ENCODE measurements at regions not wholly inside any gene's neighbourhood (a gene's known extent, or its start where the extent isn't known, plus 50 kb on each side); places are given as distances from the start of the nearest gene placed in this dataset.
"Not testable (repeated sequence)": the region's sequence is repeated elsewhere in the genome, so short reads cannot be mapped to it uniquely, and the experiment has no call there.

DNA sequence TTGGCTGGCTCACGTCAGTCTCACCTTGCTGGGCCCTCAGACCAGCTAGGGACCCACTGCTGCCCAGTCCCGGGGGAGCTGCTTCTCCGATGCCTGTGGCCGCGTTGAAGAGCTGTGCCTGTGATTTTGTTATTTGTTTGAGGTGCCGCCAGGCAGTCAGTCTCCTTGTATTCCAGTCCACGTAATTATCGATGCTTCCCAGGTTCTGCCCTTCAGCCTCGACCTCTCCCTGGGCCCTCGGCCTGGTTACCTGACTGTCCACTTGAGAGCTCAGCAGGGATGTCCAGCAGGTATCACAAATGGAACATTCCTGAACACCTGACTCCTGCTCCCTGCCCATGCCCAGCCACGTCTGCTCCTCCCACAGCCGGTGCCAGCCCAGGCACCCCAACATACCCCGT is 195.9 kb upstream of the HS6ST1 start:
- no peak for DNase-seq

DNA sequence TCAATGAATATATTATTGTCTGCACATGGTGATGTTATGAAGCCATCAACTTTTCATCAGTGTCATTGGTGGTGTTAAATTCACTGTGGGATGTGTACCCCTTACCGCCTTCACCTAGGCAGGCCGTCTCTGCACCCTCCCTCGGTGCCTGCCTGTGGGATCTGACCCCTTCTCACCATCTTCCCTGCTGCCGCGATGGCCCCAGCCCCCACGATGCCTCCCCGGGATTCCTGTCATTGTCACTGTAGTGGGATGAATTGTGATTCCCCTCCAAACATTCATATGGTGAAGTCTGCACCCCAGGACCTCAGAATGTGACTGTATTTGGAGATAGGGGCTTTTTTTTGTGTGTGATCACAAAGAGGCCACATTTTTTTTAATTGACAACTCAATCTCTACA is 198.3 kb upstream of the HS6ST1 start:
- no peak for DNase-seq

DNA sequence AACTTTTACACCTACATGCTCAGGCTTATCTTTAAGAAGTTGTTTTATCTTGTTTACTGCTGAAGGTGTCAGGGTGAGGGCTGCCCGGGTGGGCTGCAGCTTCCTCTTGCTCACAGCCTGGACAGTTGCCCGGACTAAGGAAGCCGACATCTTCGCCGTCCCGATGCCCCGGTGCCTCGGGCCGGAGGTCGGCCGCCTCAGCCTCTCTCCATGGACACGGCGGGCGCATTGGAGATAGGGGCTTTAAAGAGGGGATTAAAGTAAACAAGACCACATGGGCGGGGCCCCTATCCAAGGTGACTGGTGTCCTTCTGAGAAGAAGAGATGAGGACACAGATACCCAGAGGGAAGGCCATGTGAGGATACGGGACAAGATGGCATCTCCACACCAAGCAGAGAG is 200.4 kb upstream of the HS6ST1 start:
- not testable (repeated sequence) for DNase-seq

DNA sequence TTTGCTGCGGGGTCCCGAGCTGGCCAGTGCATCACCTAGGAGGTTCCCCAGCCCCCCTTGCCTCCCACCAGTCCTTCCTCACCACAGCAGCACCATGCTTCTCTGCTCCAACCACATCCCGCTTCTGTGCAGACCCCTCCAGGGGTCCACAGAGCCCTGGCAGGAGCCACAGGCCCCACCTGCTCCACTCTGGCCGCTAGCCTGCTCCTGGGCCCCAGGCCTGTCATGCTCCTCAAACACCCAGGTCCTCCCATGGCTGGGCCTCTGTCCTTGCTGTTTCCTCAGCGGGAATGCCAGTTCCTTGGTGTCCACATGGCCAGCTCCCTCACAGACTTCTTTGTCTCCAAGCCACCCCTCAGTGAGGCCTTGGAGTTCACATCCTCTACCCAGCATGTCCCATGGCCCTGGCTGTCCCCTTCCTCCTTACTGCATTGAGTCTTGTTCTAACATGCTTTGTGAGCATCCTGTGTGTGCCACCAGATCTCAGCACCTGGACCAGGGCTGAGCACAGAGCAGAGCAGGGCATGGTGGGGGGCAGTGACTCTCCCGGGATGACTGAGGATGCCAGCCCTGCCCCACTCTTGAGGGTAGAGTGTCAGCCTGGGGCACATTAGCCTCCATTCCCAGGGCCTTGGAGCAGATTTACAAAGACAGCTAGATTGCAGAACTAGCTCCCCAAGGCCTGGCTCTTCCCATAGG is 201.0 kb upstream of the HS6ST1 start:
- DNase-seq = no peak

DNA sequence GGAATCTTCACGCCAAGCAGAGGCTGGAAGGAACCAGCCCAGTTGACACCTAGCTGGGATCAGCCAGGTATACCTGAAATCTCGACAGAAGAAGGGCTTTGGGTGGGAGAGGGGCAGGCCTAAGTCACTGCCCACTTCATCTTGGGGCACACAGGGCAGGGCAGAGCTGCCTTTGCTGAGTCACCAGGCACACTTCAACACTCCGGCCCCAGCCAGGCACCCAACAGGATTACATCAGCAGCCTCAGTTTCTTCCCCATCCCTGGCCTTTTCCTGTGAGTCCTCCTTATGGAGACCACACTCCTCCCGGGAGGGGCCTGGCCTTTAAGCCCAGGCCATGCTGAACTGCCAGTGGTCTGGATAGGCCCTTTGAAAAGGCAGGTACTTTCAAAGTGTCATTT is 201.7 kb upstream of the HS6ST1 start:
- no peak for DNase-seq

DNA sequence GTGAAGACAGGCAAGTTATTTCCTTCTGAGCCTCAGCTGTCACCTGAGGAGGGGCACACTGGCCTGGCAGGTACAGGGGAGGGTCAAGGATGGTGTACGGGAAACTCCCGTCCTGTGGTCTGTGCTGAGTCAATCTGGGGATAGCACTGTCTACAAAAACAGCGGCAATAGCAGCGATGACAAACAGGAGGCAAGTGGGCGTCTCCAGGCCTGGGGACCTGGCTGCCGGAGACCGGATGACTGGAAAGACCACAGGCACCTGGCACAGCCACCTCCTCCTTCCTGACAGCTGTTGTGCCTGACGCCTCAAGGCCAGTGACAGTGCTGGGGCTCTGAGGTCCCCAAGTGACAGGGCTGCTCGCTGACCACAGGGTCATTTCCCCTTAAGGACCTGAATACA is 202.1 kb upstream of the HS6ST1 start:
- no peak for DNase-seq

DNA sequence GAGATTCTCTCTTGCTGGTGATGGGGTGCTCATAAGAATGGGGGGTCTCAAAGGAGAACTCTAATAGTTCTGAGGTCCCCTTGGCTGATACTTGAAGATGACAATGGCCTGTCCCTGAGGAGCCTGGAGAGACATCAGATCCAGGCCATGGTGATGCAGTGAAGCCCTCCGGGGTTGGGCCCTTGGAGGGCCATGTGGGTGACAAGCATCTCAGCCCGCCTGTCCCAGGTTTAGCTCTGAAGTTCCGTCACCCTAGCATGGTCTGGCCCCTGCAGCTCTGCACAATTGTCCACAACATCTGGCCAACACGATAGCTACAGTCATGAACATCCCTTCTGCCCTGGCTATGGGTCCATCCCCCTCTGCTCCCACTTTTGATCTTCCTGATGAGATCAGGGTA is 202.8 kb upstream of the HS6ST1 start:
- no peak for DNase-seq

DNA sequence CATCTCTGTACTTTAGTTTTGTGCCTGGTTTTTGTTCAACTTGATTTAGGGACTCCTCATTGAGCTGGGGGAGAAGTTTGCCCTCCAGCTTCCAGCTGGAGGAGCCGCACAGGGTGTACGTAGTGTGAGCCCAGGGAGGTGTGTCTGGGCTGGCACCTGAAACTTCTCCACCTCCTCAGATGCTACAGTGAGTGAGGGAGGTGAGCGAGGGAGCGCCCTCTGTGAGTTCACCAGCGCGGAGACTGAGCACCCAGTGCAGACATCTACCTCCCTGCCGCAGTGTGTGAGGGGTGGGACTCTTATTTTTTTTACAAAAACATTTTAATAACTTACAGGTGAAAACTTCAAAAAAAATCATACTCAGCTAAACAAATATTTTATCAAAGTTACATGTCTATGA is 204.2 kb upstream of the HS6ST1 start:
- no peak for DNase-seq

DNA sequence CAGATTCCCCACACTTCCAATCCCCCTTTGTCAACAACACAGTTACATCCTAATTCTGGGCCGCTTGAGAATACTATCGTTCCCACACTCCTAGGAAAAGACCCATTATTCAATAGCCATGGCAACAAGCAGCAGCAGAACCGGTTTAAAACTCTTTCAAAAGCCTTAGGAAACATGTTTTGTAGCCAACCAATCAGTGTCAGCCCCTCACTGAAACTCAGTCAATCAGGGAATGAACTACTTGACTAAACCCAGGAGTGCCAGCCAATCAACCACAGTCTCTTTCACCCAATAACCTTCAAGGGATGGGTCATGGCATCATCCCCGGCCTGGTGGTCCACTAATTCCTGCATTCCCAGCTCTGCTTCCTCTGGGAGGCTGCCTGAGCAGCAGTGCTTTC is 204.8 kb upstream of the HS6ST1 start:
- no peak for DNase-seq

DNA sequence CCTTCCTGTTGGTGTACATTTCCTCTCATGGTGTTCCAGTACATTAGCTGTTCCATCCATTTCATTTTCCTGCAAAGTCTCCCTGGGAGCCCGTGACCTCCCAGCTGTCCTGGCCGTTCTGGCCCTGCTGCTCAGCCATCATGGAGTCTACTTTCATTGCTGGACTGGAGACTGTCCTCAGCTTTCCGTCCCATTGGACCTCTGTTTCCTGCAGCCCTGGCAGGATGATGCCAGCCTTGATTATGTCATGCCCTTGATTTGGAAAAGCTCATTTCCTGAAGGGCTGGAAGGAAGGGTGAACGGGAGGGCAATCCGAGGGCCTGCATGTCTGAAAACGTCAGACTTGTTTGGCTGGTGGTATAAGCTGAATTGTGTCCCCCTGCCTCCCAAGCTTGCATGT is 205.5 kb upstream of the HS6ST1 start:
- no peak for DNase-seq

DNA sequence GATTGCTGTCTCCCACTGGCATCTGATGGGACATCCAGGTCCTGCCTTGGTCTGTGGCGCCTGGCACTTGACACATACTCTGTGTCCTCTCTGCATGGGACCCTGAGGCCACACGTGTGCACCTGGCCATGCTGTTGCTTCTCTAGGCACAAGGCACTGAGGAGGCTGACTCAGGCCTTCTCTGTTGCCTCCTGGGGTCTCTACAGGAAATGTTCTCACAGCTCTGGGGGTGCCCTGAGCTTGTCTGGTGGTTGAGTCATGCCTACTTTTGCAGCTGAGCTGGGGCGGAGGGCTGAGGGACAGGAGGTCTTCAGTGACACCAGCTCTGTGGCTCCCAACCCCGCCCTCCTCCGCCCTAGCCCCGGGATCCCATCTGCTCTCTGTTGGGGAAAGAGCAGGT is 207.0 kb upstream of the HS6ST1 start:
- no peak for DNase-seq

DNA sequence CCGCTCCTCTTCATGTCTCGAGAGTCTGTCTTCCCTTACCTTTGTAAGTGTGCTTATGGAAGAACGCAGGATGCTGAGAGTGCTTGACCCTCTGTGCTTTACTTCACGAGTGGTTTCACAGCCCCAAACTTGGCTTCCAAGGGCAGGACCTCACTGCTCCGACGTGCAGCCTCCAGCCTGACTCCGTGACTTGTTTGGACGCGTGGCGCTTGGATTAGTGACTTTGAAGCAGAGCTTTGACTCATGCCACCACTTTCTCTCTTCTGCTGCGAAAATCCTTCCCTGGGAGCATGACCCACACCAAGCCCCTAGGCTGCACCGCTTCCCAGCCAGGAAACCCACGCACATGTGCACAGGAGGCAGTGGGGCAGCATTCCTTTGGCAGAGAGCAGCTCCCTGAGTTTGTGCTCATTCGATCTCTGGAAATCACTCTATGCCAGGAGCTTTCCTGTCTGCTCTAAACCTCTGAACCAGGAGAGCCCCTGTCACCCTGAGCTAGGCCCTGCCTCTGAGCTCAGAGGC is 207.8 kb upstream of the HS6ST1 start:
- DNase-seq = no peak

DNA sequence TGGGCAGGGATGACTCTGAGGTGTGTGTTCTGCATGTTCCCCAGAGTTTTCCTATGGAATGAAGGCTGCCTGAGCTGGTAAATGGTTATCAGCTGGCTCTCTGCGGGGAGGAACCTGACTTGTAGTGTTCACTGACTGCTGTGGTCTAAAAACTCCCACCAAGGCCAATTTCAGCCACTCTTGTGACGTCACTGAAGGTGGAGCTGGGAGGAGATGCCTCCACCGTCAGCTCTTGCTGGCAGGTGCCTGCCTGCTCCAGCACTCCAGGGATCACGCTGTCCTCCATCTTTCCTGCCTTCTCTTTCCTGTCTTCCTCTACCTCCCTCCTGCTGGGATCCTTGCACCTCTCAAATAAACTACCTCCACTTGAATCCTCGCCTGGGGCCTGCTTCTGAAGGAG is 209.5 kb upstream of the HS6ST1 start:
- no peak for DNase-seq

DNA sequence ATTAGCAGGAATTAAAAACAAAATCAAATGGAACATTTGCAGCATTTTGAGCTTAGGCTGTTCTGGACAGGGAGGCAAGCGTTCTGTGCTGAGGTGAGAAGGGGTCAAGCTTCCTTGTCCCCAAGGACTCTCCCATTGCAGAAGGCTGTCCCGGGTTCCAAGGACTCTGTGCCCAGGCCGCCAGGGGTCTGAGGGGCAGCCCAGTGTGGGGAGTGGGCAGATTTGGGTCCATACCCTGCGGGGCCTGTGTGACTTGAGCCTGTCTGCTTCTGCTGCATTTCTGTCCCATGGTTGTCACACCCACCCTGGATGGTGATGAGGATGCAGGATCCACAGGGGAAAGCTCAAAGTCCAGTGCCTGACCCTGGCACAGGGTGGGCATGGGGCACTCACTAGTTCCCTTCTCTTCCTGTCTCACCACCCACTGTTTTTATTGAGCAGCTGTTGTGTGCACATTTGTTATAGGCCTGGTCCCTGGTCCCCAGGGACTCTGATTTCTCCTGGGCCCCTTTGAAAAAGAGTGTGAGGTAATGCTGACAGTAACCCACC is 211.4 kb upstream of the HS6ST1 start:
- no peak for DNase-seq

DNA sequence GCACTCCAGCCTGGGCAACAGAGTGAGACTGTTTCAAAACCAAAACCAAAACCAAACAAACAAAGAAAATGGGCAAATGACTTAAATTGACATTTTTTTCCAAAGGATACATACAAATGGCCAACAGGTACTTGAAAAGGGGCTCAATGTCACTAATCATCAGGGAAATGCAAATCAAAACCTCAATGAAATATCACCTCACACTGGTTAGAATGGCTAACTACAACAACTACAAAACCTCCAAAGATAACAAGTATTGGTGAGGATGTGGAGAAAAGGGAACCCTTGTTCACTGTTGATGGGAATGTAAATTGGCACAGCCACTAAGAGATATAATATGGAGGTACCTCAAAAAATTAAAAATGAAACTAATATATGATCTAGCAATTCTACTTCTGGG is 213.2 kb upstream of the HS6ST1 start:
- DNase-seq = no peak

DNA sequence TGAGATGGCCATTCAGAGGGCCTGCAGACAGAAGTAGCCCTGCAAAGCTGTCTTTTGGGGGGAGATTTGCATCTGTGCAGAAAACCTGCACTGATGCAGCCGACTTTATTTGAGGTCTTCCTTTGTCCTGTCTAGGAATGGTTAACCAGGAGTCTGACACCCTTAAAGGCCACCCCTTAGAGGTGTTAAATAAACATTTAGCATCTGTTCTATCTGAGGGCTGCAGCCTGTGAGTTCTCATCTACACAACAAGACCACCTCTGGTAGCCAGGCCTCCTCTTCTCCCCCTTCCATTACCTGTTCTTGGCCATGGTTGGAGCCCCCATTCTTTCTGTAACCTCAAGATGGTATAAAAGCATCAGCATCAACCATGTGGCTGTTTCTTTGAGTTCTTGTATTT is 214.4 kb upstream of the HS6ST1 start:
- no peak for DNase-seq

DNA sequence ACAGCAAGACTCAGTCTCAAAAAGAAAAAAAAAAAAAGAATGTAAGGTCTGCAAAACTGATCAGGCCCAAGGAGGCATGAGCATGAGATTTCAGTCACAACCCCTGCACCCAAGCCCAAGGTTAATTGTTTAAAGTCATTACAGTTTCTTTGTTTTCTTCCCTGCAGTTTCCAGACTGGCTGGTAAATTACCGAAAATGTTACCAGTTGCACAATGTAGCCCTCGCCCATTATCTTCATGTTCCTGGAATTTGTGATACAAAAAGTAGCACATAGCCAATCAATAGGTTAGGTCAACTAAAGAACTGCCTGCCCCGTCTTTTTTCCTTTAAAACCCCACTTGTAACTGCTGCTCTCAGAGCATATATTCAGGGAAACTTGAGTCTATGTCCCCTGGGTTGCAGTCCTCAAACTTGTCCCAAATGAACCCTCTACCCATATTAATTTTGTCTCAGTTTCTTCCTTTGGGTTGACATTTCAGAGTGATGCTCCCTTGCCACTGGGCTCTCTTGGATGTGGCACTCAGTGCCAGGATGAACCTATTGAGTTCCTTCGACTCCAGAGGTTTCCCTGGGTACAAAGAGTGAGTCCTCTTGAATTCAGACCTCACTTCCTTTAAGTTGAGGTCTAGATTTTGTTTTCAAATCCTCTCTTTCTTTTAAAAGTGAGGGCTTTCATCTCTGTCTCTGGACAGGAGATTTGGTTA is 216.2 kb upstream of the HS6ST1 start:
- no peak for DNase-seq

DNA sequence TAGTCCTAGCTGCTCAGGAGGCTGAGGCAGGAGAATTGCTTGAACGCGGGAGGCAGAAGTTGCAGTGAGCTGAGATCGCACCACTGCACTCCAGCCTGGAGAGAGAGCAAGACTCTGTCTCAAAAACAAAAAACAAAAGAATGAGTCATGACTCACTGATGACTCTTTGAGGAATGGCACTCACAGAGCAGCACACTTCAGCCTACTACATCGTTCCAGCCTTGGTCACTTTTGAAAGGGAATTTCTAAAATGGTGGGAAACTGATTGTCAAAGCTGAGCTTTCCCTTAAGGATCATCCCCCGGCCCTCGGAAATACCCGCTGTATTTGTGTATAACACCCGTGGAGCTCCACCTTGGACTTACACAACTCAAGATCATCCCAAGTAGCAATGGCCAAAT is 217.3 kb upstream of the HS6ST1 start:
- no peak for DNase-seq

DNA sequence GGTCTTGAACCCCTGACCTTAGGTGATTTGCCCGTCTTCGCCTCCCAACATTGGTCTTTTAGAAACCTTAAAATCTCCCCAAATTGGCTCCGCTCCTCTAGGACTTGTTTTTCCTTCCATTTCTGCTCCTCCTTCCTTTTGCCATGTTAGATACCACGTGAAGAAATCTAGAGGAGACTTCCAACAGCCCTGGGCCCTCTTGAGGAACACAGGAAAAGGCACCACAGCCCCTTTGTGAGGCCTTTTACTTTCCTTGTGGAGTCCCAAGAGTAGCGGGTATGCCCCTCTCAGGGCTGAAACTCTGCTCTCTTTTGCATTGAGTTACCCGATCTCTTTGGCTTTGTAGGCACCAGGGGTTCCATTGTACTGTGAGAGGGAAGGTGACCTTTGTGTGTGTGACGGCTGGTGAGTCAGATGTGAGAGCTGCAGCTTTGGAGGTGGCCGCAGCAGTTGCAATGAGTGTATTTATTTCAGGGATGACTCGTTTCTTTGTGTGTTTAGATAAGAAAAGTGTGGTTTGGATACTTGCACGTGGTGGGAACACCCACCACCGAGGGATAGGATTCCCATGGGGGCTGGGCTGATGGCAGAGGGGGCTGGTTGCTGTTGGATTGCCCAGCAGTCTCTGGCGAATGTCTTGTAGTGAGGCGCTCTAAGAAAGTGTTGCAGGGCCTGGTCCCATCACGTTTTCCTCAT is 218.4 kb upstream of the HS6ST1 start:
- DNase-seq = peak; percentile 27

DNA sequence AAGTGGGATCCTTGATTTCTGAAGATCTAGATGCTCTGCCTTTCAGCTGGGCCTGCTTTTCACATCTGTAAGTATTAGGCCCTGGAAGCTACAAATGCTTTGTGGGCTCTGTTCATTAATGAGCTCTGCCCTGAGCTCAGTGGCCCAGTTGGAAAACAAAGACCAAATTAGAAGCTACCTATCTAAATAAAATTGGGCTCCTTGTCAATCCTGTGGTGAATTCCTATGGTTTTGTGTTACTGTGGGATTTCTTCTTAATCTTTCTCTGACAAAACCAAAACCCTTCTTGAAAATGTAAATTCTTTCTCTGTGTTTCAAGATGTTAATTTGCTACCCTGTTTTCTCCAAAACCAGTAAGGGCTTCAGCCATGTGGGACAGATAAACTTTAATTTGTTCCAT is 219.0 kb upstream of the HS6ST1 start:
- no peak for DNase-seq

DNA sequence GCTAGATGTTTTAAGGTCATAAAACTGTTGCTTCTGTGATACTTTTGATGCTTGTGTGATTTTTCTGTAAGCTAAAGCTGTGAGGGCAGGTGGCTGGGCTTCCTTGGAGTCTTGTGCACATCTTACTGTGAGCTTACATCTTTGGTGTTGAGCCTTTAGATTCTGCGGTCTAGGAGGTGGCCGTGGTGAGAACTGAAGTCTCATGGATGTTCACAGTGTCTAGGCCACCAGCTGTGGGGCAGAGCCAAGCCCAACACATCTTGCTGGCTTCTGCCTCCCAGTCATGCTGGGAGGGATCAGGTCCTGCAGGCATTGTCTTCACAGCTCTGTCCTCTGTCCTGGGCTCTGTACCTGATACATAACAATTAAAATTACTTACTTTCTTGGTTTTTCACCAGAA is 219.7 kb upstream of the HS6ST1 start:
- no peak for DNase-seq

DNA sequence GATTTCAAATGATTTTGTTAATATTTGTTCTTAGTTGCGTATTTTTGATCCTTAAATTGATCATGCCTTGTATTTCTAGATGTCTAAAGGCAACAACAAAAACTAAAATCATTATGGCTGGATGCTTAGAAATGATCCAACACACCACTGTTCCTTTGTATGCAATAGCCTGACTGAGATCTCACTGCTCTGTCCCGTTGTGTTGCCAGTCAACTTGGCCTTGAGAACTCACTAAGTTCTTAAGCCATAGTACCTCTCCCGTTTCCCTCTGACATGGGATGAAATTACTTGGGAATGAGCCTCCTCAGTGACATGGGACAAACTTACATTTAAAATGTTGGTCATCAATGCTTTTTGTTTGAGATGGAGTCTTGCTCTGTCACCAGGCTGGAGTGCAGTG is 222.0 kb upstream of the HS6ST1 start:
- no peak for DNase-seq

DNA sequence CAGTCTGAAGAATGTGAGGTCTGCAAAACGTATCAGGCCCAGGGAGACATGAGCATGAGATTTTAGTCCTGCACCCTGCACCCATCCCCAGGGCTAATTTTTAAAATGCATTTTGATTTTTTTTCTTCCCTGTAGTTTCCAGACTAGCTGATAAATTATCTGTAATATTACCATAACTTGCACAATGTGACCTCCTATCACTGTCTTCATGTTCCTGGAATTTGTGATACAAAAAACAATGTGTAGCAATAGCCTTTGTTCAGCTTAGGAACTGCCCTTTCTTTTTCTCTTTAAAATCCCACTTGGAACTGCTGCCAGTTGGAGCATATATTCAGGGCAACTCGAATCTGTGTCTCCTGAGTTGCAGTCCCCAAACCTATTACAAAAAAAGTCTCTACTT is 222.8 kb upstream of the HS6ST1 start:
- DNase-seq = no peak

DNA sequence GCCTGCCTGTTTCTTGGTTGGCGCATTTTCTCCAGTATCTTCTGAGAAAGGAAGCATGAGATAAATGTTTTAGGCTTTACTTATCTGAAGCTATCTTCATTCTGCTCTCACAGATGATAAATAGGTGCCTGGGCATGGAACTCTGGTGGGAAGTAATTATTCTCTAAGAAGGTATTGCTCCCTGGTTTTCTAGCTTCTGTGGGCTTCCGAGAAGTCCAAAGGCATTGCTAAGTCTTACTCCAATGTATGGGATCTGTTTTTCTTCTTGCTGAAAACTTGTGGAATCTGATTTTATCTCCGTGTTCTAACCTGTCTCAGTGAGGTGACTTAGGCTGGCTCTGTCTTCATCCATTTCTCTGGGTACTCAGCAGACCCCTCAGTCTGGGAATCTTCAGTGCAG is 224.4 kb upstream of the HS6ST1 start:
- DNase-seq = no peak

All from GOT3 (cell line).